B cell (primary cell): ENCODE measurements at regions not wholly inside any gene's neighbourhood (a gene's known extent, or its start where the extent isn't known, plus 50 kb on each side); places are given as distances from the start of the nearest gene placed in this dataset.

Experiments used
- EZH2 ChIP-seq: IDR thresholded peaks from 2 replicates; pipeline ENCODE4 v1.6.1; 2012; ENCODE audit warnings: borderline replicate concordance, low read depth, mild to moderate bottlenecking, moderate library complexity, low read length; ENCODE audit not compliant: insufficient read depth, poor library complexity, severe bottlenecking
- TF ChIP-seq, protein P1 (sequence below): fragments of 200-600 bp; IDR thresholded peaks from one replicate; pipeline ENCODE4 v1.8.0; 2022; ENCODE audit warnings: antibody characterized with exemption, mild to moderate bottlenecking

DNA sequence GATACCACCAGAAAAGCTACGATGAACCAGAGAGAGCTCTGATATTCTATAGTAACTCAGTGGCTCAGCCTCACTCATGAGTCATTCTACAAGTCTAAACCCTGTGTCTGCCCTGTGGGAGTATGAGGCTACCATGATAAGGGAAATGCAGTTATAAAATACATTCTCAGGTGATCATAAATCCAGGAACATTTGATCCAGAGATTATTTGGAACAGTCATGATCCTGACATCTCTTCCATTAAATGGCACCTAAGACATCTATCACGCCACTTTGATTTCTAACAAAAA, 202.6 kb upstream of the RASSF8 start:
- TF ChIP-seq EZH2, result no peak
- TF ChIP-seq, protein P1, sequence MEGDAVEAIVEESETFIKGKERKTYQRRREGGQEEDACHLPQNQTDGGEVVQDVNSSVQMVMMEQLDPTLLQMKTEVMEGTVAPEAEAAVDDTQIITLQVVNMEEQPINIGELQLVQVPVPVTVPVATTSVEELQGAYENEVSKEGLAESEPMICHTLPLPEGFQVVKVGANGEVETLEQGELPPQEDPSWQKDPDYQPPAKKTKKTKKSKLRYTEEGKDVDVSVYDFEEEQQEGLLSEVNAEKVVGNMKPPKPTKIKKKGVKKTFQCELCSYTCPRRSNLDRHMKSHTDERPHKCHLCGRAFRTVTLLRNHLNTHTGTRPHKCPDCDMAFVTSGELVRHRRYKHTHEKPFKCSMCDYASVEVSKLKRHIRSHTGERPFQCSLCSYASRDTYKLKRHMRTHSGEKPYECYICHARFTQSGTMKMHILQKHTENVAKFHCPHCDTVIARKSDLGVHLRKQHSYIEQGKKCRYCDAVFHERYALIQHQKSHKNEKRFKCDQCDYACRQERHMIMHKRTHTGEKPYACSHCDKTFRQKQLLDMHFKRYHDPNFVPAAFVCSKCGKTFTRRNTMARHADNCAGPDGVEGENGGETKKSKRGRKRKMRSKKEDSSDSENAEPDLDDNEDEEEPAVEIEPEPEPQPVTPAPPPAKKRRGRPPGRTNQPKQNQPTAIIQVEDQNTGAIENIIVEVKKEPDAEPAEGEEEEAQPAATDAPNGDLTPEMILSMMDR, result no peak
